Mesothelial cell of epicardium (in vitro differentiated cells): ENCODE measurements at regions not wholly inside any gene's neighbourhood (a gene's known extent, or its start where the extent isn't known, plus 50 kb on each side); places are given as distances from the start of the nearest gene placed in this dataset.

Experiments used
- DNase-seq, 2 experiments: peaks; one replicate each; pipeline ENCODE4 v3.0.0; 2021; ENCODE audit warnings: low spot score in 2 of 2; ENCODE audit not compliant: unreplicated experiment in 2 of 2
- H3K27ac Mint-ChIP-seq: 2 replicates; pipeline ENCODE4 v1.8.0; 2021; ENCODE audit warnings: mixed read lengths
- H3K27me3 Mint-ChIP-seq: 2 replicates; pipeline ENCODE4 v1.8.0; 2021; ENCODE audit warnings: low read depth, mixed read lengths
- H3K36me3 Mint-ChIP-seq: 2 replicates; pipeline ENCODE4 v1.8.0; 2021; ENCODE audit warnings: mixed read lengths
- H3K4me1 Mint-ChIP-seq: 2 replicates; pipeline ENCODE4 v1.8.0; 2021; ENCODE audit warnings: mixed read lengths
- H3K4me3 Mint-ChIP-seq: 2 replicates; pipeline ENCODE4 v1.8.0; 2021; ENCODE audit warnings: mild to moderate bottlenecking, moderate library complexity, mixed read lengths
- H3K9me3 Mint-ChIP-seq: 2 replicates; pipeline ENCODE4 v1.8.0; 2021; ENCODE audit warnings: mixed read lengths
- CTCF ChIP-seq: fragments of 200-600 bp; sonication (generic); IDR thresholded peaks from one replicate; pipeline ENCODE4 v1.5.0; 2021; ENCODE audit warnings: antibody characterized with exemption; ENCODE audit not compliant: unreplicated experiment

DNA sequence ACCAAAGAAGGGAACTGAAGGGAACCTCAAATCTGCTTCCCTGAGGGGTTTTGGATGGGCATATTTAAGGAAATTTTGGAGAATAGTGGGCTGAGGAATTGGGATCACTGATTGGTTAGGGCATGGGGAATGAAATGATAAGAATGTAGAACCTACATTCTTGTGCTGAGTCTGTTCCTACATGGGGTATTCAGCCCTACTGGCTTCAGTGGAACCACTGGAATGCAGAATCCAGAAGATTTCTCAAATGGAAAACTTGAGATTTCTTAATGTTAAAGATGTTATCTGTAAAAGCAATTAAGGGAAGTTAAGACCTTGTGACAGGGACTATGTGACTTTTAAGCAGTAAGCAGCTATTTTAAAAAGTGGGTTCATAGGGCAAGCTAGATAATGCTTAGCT lies 1062.4 kb downstream of the AGBL1 start:
- H3K9me3 Mint-ChIP-seq = peaks cover 25% of the 10 kb centered on the region
- H3K36me3 Mint-ChIP-seq = no peaks in the 10 kb centered on the region
- no peak overlapping the region for H3K4me3 Mint-ChIP-seq
- TF ChIP-seq CTCF = no peak
- DNase-seq = no peak
- H3K4me1 Mint-ChIP-seq = peaks cover 6% of the 10 kb centered on the region
- H3K27ac Mint-ChIP-seq = no peak overlapping the region
- H3K27me3 Mint-ChIP-seq = no peaks in the 10 kb centered on the region

- Mint-ChIP-seq H3K36me3 (no peaks in the 10 kb centered on the region), H3K4me3 (no peak overlapping the region), H3K9me3 (peaks cover 5% of the 10 kb centered on the region), H3K4me1 (no peaks in the 10 kb centered on the region), H3K27ac (no peak overlapping the region), H3K27me3 (no peaks in the 10 kb centered on the region)
- DNase-seq = no peak
- no peak for TF ChIP-seq CTCF
Measured at GRCh38 chr15:87135109-87135508, 1055.4 kb downstream of the AGBL1 start.

GRCh38 chr15:87133704-87134103 lies 1054.0 kb downstream of the AGBL1 start:
- Mint-ChIP-seq H3K36me3 (no peaks in the 10 kb centered on the region), H3K27ac (no peak overlapping the region), H3K4me1 (no peaks in the 10 kb centered on the region), H3K27me3 (no peaks in the 10 kb centered on the region), H3K4me3 (no peak overlapping the region), H3K9me3 (peaks cover 3% of the 10 kb centered on the region)
- no peak for TF ChIP-seq CTCF
- no peak for DNase-seq

DNA sequence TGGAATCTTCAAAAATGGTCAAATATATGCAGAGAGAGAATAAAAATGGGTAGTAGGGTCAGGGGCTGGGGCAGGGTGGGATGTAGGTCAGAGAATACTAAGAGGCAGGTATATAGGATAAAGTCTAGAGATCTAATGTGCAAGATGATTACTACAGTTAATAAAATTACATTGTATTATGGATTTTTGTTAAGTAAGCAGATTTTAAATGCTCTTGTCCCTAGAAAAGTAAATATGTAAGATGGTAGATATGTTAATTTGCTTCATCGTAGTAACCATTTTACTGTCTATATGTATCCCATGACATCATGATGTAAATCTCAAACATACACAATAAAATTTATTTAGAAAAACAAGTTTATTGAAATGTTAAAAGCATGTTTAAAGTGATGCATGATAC lies 1051.4 kb downstream of the AGBL1 start:
- Mint-ChIP-seq H3K36me3 (no peaks in the 10 kb centered on the region), H3K4me1 (no peaks in the 10 kb centered on the region), H3K9me3 (peaks cover 16% of the 10 kb centered on the region), H3K27me3 (no peaks in the 10 kb centered on the region), H3K27ac (no peak overlapping the region), H3K4me3 (no peak overlapping the region)
- TF ChIP-seq CTCF = no peak
- no peak for DNase-seq

GRCh38 chr15:87129916-87130315 lies 1050.2 kb downstream of the AGBL1 start:
- H3K27ac Mint-ChIP-seq = no peak overlapping the region
- DNase-seq = no peak
- no peaks in the 10 kb centered on the region for H3K4me1 Mint-ChIP-seq
- no peaks in the 10 kb centered on the region for H3K27me3 Mint-ChIP-seq
- no peaks in the 10 kb centered on the region for H3K36me3 Mint-ChIP-seq
- H3K4me3 Mint-ChIP-seq = no peak overlapping the region
- no peak for TF ChIP-seq CTCF
- H3K9me3 Mint-ChIP-seq = peaks cover 22% of the 10 kb centered on the region
